Vagina (tissue), 2 donors: ENCODE measurements at regions not wholly inside any gene's neighbourhood (a gene's known extent, or its start where the extent isn't known, plus 50 kb on each side); places are given as distances from the start of the nearest gene placed in this dataset.

Experiments
- CTCF ChIP-seq, 3 experiments: fragments of 450-650 bp in 2 of 3; fragments of 200-600 bp in 1 of 3; sonication (generic) in 1 of 3; IDR thresholded peaks; one replicate each; pipeline ENCODE4 v1.5.1; 2017 to 2019; ENCODE audit warnings: antibody characterized with exemption in 3 of 3, mild to moderate bottlenecking in 2 of 3, moderate library complexity in 2 of 3
- POLR2A ChIP-seq, 2 donors: fragments of 450-650 bp; IDR thresholded peaks; one replicate each; pipeline ENCODE4 v1.6.1; 2017; ENCODE audit warnings: antibody characterized with exemption in 2 of 2, mild to moderate bottlenecking in 2 of 2, moderate library complexity in 2 of 2

DNA sequence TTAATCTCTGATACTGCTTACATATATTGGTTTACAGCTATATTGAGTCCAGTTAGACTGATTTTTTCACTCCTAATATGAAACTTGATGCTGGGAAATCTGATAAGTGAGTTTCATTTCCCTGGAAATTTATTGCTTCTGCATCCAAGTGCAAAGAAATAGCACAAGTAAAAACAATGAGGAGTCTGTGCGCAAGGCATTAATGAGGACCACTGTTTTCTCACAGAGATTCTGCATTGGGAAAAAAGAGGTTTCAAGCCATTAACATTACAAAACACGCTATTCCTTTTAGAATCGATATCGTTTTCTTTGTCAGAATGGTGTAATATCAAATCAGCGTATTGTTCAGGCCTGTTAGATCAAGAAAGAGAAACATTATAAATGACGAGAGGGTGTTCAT lies 723.3 kb upstream of the ARRDC4 start:
- TF ChIP-seq CTCF (IDR thresholded peaks at IDR 0.05) (no peak), POLR2A (IDR thresholded peaks at IDR 0.05) (no peak)
